Keratinocyte (primary cell): ENCODE measurements at regions not wholly inside any gene's neighbourhood (a gene's known extent, or its start where the extent isn't known, plus 50 kb on each side); places are given as distances from the start of the nearest gene placed in this dataset.

ENCODE experiments used
- CTCF ChIP-seq, 3 experiments: IDR thresholded peaks in 1 of 3; conservative IDR thresholded peaks in 1 of 3; optimal IDR thresholded peaks in 1 of 3; 2 replicates in 2 of 3; 3 replicates in 1 of 3; pipeline versions ENCODE3 to v1.5.1; 2011; ENCODE audit warnings: low read length in 3 of 3, mild to moderate bottlenecking in 3 of 3, moderate library complexity in 2 of 3, control low read depth in 1 of 3, inconsistent platforms in 1 of 3; ENCODE audit not compliant: insufficient read depth in 2 of 3; ENCODE audit errors: extremely low read depth in 1 of 3
- EZH2 ChIP-seq: IDR thresholded peaks from one replicate; pipeline ENCODE4 v1.6.1; 2012; ENCODE audit warnings: inconsistent platforms, mild to moderate bottlenecking, low read length, moderate library complexity

- TF ChIP-seq CTCF (optimal IDR thresholded peaks at IDR 0.05 in 1 of 3, IDR thresholded peaks at IDR 0.05 in 1 of 3, conservative IDR thresholded peaks at IDR 0.05 in 1 of 3; ENCODE audit: extremely low read depth in 1 of 3, insufficient read depth in 2 of 3, low read length in 3 of 3): no peak
- TF ChIP-seq EZH2: no peak
Observed at GRCh38 chr2:19745318-19746136, 156.3 kb downstream of the TTC32 start.
